NOMO-1 (cell line): ENCODE measurements at regions not wholly inside any gene's neighbourhood (a gene's known extent, or its start where the extent isn't known, plus 50 kb on each side); places are given as distances from the start of the nearest gene placed in this dataset.

Experiments used
- DNase-seq, 2 experiments: peaks; one replicate each; lab custom pipeline; 2025; ENCODE audit not compliant: unreplicated experiment in 2 of 2; lab: John Stamatoyannopoulos, UW

DNA sequence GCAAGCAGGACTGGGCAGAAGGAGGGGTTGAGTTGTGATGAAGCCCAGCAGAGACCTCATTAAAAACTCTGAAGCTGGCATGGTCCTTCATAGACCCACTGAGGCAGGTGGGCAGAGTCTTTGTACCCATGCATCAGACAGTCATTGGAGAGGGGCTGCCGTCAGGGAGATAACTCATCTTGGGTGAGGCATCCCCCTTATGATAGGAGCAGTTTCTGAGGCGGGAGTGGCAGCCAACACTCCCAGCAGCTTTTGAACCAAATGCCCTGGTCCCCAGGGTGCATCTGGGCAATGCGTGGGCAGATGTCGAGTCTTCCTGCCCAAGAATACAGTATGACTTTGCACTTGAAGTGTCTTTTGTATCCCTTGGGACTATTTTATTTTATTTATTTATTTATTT lies 68.1 kb downstream of the HTR5A start:
- DNase-seq, result no peak

DNA sequence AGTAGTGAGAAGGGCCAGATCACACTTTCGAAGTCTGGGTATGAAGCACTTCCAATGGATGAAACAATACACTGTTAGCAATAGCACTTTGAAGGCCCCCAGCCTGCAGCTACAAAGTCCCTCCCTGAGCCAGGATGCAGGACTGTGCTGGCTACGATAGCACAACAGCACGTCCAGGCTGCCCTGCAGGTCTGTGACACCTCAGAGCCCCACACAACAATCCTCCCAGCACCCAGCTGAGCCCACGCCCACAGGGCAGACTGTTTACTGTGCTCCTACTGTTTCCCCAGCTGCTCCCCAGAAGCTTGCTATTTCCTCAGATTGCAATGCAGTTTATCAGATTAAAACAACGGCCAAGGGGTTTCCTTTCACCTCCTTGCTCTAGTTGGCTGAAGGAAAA lies 71.4 kb downstream of the HTR5A start:
- DNase-seq, result no peak

DNA sequence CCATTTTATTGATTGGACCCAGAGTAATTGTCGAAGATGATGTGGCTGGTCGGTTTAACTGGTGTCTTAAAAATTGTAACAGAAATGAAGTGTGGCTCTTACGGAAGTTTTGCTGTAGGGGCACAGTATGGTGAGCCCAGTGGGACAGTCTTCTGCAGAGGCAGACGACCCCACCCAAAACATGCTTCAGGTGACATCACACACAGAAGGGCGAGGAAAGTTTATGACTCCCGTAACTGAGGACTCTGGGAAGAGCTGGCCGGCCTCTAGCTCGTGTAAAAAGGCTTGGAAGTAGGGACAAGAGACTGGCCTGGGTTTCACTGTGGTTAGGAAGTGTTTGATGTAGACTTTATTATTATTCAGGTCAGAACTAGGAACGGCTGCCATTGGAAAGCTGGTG lies 73.3 kb downstream of the HTR5A start:
- no peak for DNase-seq

DNA sequence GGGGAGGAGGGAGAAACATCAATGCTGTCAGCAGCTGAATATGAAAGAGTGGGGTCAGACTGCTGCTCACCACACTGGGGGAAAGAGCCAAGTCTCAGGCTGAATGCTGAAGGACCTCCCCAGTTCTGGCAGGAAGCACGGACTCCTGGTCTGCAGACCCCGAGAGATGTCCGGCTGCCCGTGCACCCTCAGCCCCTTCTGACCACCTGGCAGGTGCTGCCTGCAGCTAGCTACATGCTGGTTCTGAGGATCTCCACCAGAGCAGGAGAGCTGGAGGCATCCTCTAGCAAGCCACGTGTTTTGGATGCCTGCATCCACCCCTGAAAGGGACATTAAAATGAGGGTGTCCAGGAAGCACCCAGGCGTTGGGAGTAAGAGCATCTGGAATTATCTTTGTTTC lies 74.2 kb downstream of the HTR5A start:
- no peak for DNase-seq

DNA sequence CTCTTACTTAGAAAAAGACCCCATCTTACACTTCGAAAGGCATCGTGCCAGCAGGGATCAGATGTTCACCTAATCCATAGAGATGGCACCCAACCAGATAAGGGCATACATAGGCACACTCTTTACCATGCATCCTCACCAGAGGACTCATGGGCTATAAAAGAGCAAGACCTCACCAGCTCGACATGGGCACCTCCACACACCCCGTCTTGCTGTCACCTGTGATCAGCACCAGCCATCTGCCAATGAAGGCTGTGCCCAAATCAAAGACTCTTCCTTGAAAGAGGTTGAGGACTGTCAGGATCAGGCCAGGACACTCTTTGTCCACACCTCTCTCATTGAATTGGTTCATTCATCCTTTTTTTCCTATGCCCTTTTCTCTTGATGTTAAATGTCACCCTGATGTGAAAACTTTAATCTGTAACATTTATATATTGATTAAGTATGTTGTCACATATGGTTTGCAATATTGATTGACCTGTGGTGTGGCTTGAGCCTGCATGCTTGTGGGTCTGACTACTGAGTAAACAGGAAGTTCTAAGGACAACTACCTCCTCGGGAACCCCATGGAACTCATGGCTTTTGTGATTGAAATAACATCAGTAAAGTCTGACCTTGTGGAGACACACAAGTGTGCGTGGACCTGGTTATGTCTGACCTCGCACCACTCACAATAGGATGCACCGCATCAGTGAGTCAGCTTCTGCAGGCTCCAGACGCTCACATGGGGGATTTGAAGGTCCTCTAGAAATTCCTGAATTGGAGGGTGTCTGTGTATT lies 75.5 kb downstream of the HTR5A start:
- no peak for DNase-seq

DNA sequence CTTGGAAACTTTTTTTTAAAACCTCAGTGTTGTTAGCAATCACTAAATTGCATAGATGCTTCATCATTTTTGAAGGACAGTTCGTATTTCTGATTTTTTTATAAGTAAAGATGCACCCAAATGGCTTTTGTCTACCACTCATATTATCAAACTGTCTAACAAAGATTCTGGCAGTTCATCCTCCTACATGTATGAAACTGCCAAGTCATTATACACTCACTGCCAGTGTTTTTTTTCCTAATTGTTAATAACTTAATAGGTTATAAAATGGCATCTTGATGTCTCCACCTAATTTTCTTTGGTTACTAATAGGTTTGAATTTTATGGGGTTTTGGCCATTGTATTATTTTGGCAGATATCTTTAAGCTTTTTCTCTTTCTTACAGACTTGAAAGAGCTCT lies 77.0 kb downstream of the HTR5A start:
- DNase-seq, result no peak

DNA sequence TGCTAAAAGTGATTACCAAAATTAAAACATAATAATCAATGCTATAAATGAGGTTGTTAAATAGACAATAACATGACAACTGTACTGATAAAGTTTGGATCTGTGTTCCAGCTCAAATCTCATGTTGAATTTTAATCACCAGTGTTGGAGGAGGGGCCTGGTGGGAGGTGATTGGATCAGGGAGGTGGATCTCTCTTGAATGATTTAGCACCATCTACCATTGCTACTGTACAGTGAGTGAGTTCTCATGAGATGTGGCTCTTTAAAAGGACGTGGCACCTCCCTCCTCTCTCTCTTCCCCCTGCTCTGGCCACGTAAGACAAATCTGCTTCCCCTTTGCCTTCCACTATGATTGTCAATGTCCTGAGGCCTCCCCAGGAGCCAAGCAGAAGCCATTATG lies 77.5 kb downstream of the HTR5A start:
- no peak for DNase-seq

DNA sequence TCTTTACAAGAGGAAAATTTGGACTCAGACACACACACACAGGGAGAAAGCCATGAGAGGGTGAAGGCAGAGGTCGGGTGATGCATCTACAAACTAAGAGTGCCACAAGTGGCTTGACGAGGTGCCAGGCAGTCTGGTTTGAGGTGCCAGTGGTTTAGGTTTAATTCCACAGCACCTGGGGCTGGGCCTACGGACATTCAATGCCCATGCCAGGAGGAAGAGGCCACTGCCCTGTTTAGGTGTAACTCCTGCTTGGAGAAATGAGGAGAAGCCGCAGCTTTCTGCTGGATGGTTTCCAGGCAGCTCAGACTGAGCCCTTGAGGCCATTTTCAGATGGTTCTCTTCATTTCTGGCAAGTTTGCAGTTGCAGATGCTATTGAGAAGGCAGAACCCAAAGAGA lies 83.6 kb downstream of the HTR5A start:
- no peak for DNase-seq

DNA sequence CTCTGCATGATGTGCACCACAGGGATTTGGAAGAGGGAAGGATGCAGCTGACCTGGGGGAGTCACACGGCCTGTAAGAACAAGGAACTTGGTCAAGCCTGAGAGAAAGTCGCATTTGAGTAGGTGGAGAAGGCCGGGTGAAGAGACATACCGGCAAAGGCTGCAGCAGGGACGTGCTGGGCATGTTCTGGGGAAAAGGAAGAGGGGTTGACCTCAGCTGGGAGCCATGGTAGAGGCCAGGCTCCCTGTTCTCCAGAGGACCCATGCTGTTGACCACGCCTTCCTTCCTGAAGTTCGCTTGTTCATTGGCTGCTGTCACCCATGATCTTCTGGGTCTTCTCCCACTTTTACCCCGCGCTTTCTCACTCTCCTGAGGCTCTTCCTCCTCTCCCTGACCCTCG lies 84.5 kb downstream of the HTR5A start:
- DNase-seq, result no peak

DNA sequence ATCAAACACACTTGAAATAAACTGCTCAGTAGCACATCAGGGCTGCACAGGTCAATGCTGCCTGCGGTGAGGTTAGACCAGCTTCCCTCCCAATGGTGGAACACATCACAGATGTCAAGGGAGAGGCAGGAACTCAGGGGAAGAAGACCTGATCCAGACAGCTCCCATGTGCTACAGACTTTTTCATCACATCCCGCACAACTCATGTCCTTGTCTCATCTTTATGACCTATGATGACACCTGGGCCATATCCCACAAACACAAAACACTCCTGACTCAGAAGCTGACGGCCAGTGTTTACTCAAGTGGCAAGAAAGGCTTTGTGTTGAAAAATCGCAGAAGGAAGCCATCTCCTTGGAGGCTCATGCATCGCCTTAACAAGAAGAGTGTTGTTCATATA lies 91.6 kb downstream of the HTR5A start:
- no peak for DNase-seq

DNA sequence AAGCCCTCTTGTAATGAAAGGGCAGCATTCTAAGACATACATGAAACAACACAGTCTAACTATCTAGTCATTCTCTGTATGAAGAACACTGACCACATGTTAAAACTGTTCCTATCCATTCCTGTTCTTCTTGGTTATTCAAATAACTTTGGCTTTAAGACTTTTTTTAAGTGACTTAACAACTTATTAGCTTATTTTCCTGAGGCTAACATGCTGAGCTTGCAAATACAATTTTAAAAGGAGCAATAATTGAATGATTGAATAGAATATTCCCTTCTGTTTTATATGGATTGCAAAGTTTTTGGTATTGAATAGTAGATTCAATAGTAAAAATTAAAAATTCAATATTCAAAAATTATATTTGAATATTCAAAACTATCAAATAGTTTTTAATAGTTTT lies 92.3 kb downstream of the HTR5A start:
- no peak for DNase-seq

DNA sequence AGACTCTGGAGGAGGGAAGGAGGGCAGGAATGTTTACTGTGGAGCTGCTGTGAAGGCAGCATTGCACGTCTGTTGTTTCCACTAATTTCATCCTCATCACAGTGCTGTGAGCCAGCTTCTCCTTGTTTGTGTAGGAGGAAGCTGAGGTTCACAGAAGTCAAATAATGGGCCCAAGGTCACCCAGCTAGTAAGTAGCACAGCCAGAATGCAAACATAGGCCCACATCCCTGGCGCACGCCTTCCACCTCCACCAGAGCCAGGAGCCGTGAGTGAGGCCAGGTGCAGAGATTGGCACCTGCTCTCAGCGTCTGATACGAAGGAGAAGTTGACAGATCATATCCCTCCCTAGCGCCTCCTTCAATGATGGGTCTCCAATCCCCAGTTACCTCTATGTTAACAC lies 93.6 kb downstream of the HTR5A start:
- no peak for DNase-seq

DNA sequence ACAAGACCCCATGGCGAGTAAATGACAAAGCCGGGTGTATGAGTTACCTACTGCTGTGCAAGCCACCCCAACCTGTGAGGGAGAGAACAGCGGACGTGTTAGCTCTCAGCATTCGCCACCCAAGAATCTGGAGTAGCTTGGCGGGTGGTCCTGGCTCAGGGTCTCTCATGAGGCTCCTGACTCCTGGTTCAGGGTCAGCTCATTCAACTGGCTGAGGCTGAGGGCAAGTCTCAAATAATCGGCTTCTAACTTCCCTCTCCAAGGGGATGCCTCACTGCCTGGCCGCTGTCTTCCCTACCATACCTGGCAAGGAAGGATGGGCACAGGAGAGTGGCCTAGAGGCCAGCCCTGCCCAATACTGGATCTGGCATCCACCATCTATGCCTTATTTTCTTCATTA lies 94.2 kb downstream of the HTR5A start:
- DNase-seq, result no peak

DNA sequence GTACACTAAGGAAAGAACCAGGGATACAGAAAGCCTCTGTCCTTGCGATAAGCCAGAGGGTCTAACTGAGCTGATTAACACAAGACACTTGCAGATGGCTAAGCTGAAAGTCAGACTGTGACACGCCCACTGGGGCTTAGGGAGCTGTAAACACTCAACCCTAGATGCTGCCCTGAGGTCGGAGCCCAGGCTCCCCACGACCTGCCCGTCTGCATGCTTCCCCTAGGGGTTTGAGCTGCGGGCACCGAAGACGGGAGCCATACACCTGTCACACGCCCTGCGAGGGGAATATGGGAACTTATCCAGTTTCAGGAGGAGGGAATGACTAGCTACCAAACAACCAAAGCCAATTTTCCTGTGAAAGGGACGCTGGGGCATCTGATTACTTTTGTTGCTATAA lies 96.0 kb downstream of the HTR5A start:
- no peak for DNase-seq

DNA sequence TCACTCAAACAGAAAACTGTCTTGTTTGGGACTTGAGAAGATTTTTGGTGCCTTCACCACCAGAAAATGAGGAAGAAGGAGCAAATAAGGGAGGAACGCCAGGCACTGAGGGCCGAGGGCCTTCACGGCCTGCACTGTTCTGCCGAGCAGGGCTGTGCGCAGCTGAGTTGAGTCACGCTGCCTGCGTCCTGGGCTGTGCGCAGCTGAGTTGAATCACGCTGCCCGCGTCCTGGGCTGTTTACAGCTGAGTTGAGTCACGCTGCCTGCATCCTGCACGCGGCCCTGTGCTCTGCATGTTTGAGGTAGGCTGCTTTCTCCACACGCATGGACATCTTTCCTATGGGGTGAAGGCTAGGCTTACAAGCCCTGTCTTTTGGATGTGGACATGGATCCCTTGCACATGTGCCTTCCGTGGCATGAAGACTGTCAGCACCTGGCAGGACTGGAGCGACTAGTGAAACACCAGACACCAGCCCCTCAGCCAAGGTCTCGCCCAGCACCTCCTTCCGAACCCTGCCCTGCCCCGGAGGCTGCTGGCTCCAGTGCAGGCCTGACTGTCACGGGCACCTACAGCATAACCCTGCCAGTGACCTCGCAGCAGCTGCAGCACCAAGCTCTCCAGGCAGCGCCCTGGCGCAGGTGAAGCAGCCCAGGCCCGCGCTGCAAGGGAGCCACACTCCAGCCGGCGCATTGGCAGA lies 96.7 kb downstream of the HTR5A start:
- DNase-seq, result peak; percentile 15 to 44

DNA sequence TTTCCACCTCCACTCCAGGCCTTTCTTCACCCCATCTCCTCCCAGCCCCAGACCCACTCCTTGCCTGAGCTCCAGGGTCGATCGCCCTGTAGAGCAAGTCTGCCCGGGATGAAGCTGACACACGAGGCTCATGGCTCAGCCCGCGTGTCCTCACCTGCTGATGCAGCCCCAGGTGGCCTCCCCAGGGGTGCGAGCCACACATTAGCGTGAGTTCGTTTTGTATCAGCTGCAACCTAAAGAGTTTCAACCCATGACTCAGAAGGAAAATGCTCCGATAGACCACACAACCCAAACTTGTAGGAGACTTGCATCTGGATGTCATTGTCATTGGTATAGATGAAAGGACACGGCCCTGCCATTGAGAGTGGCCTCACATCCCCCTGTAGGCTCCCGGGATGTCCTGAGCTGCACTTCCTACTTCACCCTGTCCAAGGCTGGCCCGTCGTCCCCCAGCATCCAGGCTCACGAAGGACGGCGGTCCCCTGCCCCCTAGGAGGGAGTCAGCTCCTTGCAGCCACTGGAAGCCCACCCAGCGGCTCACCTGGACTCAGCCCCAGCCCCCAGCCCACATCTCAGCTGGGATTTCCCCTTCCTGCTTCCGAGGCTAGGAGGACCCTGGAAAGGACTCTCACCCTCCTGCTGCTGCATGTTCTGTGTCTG lies 97.7 kb downstream of the HTR5A start:
- no peak for DNase-seq

DNA sequence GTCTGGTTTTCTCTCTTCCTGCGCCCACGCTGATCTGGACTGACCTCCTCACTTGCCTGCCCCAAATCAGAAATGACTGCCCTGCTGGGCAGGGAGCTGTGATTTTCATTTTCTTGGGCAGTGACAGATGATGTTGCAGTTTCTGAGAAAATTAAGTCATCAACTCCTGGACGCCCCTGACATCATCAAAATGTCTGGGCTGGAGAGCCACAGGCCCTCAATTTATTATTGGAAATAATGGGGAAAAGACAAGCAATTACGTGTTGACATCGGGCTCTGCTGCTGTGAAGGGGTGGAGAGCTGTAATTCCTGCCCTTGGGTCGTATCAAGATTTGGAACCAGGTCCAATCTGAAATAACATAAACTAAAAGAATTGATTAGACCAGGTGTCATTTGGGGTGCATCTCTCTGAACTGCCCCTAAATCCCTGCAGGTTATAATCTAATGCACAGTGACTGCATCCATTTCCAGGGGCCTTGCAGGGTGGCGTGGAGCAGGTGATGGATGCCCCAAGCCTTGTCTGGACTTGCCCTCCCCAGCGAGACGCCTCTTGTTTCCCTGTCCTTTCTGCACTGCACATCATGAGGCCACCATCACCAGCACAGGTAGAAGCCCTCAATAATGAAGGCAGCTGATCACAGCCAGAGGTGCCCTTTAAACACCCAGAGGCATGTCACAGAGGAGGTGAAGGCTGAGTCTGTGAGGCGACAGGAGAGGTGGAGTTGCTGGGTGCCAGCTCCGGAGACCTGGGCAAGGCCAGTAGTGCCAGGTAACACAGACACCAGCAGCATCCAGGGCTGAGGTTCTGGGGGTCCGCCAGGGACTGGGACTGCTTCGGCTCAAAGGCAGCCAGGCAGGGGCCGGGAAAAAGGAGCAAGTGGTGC lies 98.7 kb downstream of the HTR5A start:
- no peak for DNase-seq

DNA sequence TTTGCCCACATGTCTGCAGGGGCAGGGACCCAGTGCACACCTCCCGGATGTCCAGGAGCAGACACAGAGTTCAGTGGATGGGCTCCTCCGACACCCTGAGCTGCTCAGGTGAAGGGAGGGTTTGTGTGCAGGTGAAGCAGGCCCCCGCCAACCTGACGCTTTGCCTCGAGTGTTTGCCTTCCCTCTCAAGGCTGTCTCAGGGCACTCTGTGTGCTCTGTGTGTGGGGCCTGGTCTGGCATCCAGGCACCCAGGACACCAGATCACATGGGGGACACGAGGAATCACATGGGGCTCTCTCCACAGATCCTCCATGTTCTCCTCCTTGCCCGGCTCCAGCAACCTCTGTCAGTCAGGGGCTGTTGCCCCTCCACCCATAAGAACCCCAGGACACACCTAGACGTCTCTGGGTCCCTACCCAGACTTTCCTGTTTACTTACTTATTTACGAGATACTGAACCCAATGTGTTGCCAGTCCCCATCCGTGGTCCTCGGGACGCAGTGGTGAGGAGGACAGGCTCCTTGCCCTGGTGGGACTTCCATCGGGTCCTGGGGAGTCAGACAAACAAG lies 99.5 kb downstream of the HTR5A start:
- no peak for DNase-seq

DNA sequence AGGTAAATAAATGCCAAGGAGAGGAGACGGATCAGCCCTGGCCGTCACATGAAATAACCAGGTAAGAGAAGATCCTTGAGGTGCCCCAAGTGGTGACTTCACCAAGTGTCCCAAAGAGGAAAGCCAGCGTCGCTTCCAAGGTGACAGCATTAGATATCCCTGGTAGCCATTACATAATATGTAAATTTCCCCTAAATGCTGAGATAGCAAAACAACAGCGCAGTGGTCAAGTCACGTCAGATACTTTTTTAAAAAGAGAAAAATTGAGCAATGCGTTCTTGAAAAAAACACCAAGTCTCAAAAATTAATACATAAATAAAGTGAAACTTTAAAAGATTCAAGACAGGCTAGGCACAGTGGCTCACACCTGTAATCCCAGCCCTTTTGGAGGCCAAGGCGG lies 100.2 kb downstream of the HTR5A start:
- no peak for DNase-seq

DNA sequence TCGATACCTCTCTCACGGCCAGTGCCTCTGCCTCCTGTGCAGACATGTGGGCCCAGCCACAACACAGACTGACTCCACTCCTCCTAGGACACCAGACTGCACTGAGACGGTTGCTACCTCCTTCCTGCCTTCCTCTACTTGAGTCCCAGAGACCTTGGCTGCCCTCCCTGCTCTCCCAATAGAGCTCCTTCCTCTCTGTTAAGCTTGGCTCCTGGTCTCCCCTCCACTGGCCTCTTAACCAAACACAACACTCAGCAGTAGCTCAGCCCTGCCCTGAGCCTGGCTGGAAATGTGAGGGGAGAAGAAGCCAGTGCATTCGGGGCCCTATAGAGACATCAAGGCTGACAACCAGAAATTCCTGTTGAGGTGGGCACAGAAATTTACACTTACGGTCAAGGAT lies 102.0 kb downstream of the HTR5A start:
- no peak for DNase-seq

DNA sequence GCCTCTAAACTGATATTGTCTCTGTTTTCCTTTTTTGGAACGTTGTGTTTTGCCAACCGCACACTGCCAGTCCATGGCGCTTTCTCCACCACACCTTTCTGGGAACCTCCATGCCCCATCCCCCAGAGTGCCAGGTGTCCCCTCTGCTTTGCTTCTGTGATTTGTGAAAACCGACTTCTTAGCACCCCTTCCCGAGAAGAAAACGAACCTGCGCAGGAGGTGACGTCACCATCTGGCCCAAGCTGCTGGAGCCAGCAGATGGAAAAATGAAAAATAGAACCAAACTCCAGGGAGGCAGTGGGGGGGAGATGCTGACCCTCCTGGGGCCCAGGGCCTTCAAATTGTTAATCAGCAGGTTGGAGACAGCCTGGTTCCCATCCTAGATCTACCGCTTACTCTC lies 103.8 kb downstream of the HTR5A start:
- DNase-seq, result no peak
